Muscle layer of duodenum (tissue), 2 donors: ENCODE measurements at regions not wholly inside any gene's neighbourhood (a gene's known extent, or its start where the extent isn't known, plus 50 kb on each side); places are given as distances from the start of the nearest gene placed in this dataset.

ENCODE experiments used
- H3K27ac ChIP-seq: one replicate; pipeline ENCODE4 v1.7.0; 2013; ENCODE audit warnings: mild to moderate bottlenecking, low read length
- H3K27me3 ChIP-seq: one replicate; pipeline ENCODE4 v1.7.0; 2013; ENCODE audit warnings: low read depth, mild to moderate bottlenecking, control low read depth, low read length
- H3K36me3 ChIP-seq, 2 donors: one replicate each; pipeline ENCODE4 v1.7.0; 2013; ENCODE audit warnings: low read length in 2 of 2, control low read depth in 1 of 2, mild to moderate bottlenecking in 1 of 2; ENCODE audit not compliant: insufficient read depth in 2 of 2, control insufficient read depth in 1 of 2
- H3K4me1 ChIP-seq, 2 donors: one replicate each; pipeline ENCODE4 v1.7.0; 2013; ENCODE audit warnings: low read length in 2 of 2, mild to moderate bottlenecking in 2 of 2, control low read depth in 1 of 2, moderate library complexity in 1 of 2; ENCODE audit not compliant: insufficient read depth in 2 of 2, control insufficient read depth in 1 of 2
- H3K4me3 ChIP-seq, 2 donors: one replicate each; pipeline ENCODE4 v1.7.0; 2013; ENCODE audit warnings: low read length in 2 of 2, low read depth in 1 of 2, mild to moderate bottlenecking in 1 of 2
- H3K9me3 ChIP-seq, 2 donors: one replicate each; pipeline ENCODE4 v1.7.0; 2013; ENCODE audit warnings: low read length in 2 of 2, control low read depth in 1 of 2, mild to moderate bottlenecking in 1 of 2; ENCODE audit not compliant: control insufficient read depth in 1 of 2
- donor health status: healthy.

DNA sequence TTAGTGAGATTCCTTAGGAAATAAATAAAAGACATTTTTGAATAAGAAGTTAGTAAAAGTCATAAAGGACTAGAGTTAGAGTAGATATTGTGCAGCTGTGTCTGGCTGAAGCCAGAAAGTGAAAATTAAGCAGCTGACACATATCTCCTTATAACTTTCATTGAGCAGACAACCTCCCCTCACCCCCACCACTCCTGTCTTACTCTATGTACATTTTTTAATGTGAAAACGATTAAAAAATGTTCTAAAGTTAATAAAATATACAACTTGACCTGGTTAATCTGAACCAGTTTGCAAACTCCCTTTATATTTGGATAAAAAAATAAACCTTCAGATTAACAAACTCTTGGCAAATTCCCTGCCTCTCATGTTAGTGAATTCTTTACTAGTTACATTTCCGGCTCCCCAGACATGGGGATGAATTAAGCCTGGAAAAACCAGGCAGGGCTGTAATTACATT, 462.8 kb downstream of the MEIS1 start:
- Histone ChIP-seq H3K36me3 (no peaks in the 10 kb centered on the region), H3K4me1 (peaks cover 0 to 4% of the 10 kb centered on the region in 2 donors), H3K27ac (peak overlapping the region; percentile 34), H3K4me3 (no peak overlapping the region), H3K9me3 (no peaks in the 10 kb centered on the region), H3K27me3 (no peaks in the 10 kb centered on the region)

DNA sequence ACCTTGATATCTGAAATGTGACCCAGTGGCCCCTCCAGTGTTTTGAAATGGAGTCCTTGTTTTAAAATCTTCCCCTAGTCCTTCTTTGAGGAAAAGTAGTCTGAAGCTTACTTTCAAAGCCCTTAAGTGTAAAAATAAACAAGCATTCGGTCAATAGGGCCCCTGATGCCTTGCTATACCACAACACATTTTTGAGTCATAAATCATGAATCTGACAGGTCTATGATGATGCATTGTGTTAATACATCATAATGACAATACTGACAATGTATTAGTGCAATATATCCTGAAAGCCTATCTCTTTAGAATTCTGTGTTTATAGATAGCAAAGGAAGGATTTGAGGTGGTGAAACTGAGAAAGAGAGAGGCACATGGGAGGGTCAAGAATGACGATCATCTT, 464.2 kb downstream of the MEIS1 start:
- H3K4me1 ChIP-seq: peaks cover 0 to 4% of the 10 kb centered on the region in 2 donors
- no peaks in the 10 kb centered on the region for H3K27me3 ChIP-seq
- H3K36me3 ChIP-seq: no peaks in the 10 kb centered on the region
- no peak overlapping the region for H3K27ac ChIP-seq
- no peaks in the 10 kb centered on the region for H3K9me3 ChIP-seq
- H3K4me3 ChIP-seq: no peak overlapping the region

DNA sequence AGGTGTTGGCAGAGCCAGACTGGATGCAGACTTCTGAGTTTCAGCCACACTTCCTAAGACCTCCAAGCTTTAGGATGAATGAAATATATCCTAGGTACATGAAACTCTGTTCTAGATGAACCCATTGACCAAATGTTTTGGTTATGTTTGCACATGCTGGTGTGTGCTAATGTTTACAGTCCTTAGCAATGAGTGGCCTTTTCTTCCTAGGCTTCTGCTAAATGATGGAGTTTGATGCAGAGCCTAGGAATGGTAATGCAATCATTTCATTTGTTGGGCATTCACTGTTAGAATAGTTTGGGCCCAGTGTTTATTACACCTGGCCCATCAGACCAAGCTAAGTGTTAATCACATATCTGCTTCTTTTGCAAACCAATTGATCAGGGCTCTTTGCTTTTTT, 464.7 kb downstream of the MEIS1 start:
- H3K4me1 ChIP-seq: peaks cover 0 to 4% of the 10 kb centered on the region in 2 donors
- no peak overlapping the region for H3K27ac ChIP-seq
- H3K36me3 ChIP-seq: no peaks in the 10 kb centered on the region
- no peaks in the 10 kb centered on the region for H3K27me3 ChIP-seq
- H3K4me3 ChIP-seq: no peak overlapping the region
- no peaks in the 10 kb centered on the region for H3K9me3 ChIP-seq

DNA sequence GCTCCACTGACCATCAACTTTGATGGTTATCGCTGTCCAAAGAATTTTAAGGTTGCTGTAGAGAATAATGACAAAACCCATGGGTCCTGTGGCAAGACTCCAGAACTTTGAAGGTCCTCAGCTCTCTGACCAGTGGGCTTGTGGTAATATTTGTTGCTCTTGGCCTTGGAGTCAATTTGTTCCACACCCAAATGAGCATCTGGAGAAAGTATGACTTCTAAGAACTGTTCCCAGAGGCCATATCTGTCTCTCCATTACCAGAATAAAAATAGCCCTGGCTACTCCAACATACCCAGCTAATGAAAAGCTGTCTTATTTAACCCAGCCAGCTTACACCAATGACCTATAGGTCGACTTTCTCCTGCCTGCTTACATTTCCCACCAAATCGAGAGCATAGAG, 466.4 kb downstream of the MEIS1 start:
- Histone ChIP-seq H3K27ac (no peak overlapping the region), H3K27me3 (no peaks in the 10 kb centered on the region), H3K9me3 (no peaks in the 10 kb centered on the region), H3K4me1 (peaks cover 0 to 4% of the 10 kb centered on the region in 2 donors), H3K36me3 (no peaks in the 10 kb centered on the region), H3K4me3 (no peak overlapping the region)

DNA sequence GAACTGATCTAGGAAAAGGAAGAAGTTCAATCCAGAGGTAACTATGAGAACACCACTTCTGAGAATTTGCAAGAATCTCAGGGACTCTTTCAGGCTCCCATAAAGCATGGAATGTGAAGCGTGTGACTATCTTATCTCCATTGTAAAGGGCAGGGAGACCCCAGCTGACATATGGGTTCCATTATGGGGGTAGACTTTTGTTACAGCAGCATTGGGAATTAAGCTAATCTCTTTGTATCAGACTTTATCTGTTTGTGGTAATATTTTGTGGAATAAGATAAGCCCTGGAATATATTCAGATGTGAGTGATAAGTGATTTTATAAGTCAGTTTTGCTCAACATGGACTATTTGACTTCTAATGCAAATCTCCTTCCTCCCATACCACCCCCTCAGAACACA, 468.3 kb downstream of the MEIS1 start:
- Histone ChIP-seq H3K27ac (no peak overlapping the region), H3K9me3 (no peaks in the 10 kb centered on the region), H3K27me3 (no peaks in the 10 kb centered on the region), H3K4me3 (no peak overlapping the region), H3K36me3 (no peaks in the 10 kb centered on the region), H3K4me1 (no peaks in the 10 kb centered on the region)

DNA sequence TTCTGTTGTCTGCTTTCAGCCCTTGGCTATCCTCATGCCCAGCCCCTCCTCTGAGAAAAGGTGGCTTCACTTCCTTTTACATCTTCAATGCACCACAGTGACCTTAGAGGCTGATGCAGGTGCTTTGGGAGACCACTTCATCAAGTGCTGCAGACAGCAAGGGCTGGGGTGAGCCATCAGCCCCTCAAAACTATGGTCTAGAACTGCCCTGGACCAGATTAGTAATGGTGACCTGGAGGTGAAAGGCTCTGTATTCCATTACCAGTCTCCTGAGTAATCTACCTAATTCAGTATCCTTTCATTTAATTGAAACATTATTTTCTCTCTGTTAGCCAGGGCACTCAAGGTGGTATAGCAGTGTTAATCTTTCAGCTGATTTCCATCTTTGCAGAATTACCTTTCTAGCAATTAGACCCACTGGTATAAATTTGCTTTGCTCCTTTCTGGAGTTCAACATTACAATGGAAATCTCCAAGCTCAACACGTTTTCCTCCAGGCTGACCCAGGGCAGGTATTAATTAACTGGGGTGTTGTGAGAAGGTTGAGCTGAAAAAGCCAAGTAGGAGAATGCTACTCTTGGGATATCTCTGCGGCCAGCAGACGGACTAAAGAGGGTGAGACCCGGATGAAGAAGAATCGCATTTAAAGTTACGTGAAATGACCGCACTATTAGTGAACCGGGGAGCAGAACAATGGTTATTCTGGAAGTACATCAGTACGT, 469.0 kb downstream of the MEIS1 start:
- Histone ChIP-seq H3K36me3 (no peaks in the 10 kb centered on the region), H3K4me3 (no peak overlapping the region), H3K27me3 (no peaks in the 10 kb centered on the region), H3K27ac (no peak overlapping the region), H3K4me1 (no peaks in the 10 kb centered on the region), H3K9me3 (no peaks in the 10 kb centered on the region)

DNA sequence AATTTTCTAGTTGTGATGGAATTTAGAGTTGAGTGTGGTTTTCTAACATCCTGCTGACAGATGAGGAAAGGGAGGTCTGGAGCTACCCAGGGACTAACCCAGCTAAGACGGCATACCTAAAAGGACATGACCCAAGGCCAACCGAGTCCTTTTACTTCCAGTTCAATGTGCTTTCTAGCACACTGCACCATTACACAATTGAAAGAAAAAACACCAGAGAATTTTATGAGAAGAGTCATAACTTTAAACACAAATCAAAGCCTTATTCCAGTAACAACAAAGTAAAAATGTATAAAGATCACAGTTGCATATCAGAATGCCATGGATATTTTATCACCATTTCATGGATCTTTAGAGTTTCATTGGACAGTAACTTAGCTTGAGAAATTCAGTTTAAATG, 480.3 kb downstream of the MEIS1 start:
- Histone ChIP-seq H3K36me3 (no peaks in the 10 kb centered on the region), H3K27ac (no peak overlapping the region), H3K4me1 (no peaks in the 10 kb centered on the region), H3K4me3 (no peak overlapping the region), H3K27me3 (no peaks in the 10 kb centered on the region), H3K9me3 (no peaks in the 10 kb centered on the region)

DNA sequence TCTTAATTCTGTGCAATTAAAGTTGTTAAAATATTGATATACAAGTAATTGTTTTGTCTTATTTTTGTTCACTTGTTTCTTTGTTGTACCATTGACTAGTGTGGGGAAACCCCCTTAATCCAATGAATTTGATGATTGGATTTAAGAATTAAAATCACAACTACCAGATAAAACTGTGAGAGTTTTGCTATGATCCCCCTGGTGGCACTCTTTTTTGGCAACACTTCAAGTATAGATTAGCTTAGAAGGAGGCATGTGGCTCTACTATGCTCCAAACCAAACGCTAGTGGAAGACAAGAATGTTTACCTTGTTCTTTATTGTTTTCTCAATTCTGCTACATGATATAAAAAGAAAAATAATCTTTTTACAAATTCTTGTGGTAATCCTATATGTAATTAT, 477.8 kb upstream of the ETAA1 start:
- no peaks in the 10 kb centered on the region for H3K27me3 ChIP-seq
- no peaks in the 10 kb centered on the region for H3K36me3 ChIP-seq
- no peaks in the 10 kb centered on the region for H3K9me3 ChIP-seq
- H3K4me1 ChIP-seq: no peaks in the 10 kb centered on the region
- H3K4me3 ChIP-seq: no peak overlapping the region
- H3K27ac ChIP-seq: no peak overlapping the region

DNA sequence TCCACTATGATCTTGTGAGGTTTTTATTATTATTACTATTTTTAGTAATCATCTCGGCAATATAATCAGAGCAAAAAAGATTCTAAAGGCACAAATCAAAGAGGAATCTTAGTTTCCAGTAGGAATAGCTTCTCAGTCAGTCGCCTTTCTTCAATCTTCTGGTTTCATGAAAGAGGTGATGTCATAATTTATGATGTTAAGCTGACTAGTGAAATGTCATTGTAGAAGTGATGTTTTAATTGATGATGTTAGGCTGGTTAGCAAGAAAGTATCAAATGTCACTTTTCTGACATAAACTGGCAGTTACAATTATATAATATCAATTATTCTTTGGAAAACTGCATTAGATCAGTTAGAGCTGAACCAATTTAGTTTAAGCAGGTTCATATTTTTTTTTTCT, 476.7 kb upstream of the ETAA1 start:
- Histone ChIP-seq H3K36me3 (no peaks in the 10 kb centered on the region), H3K27me3 (no peaks in the 10 kb centered on the region), H3K4me3 (no peak overlapping the region), H3K4me1 (no peaks in the 10 kb centered on the region), H3K9me3 (no peaks in the 10 kb centered on the region), H3K27ac (no peak overlapping the region)

DNA sequence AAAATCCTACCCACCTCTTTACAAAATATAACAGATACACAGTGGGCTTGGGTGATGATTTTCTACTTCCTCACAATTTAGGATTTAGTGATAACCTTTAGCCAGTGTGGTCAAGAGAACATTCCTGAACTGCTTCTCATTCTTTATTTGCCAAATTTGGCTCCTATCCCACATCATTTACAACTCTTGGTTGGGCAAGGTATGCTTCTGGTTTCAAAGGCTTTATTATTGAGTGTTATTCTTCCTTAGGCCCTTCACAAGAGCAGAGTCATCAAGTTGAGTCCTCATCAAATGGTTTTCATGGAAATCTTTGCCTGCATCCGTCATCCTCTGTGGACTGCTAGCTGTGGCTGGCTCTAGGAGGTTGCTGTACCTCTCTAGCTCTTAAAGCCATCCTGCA, 472.0 kb upstream of the ETAA1 start:
- Histone ChIP-seq H3K27me3 (no peaks in the 10 kb centered on the region), H3K4me3 (no peak overlapping the region), H3K9me3 (no peaks in the 10 kb centered on the region), H3K4me1 (peaks cover 6% of the 10 kb centered on the region in 2 donors), H3K27ac (no peak overlapping the region), H3K36me3 (no peaks in the 10 kb centered on the region)

DNA sequence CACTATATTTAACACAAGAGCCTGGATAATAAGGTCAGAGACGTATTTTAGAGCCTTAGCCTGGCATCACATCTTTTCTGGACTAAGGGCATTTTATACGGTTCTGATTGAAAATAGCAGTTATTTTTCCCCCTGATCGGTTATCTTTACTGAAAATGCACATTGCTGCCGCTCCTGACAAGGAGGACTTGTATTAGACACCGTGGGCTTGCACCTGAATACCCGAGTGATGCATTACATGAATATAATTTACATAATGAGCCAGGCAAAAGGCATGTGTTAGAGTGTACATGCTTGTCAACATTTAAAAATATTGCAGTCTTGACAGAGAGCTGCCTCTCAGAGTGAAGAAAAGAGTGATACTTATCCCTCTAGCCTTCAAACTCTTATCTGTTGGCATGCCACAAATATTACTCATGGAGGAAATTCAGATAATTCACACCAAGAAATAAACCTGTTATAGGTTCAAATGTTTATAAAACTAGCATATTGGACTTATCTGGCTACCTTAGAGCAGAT, 470.5 kb upstream of the ETAA1 start:
- Histone ChIP-seq H3K4me3 (no peak overlapping the region), H3K9me3 (no peaks in the 10 kb centered on the region)

More for the DNA sequence above, 470.5 kb upstream of the ETAA1 start:
- Histone ChIP-seq H3K36me3 (no peaks in the 10 kb centered on the region), H3K27ac (no peak overlapping the region), H3K27me3 (no peaks in the 10 kb centered on the region), H3K4me1 (peaks cover 6 to 13% of the 10 kb centered on the region in 2 donors)
